ENCODE measurements at regions not wholly inside any gene's neighbourhood (a gene's known extent, or its start where the extent isn't known, plus 50 kb on each side); places are given as distances from the start of the nearest gene placed in this dataset.
"Not testable (repeated sequence)": the region's sequence is repeated elsewhere in the genome, so short reads cannot be mapped to it uniquely, and the experiment has no call there.

DNA sequence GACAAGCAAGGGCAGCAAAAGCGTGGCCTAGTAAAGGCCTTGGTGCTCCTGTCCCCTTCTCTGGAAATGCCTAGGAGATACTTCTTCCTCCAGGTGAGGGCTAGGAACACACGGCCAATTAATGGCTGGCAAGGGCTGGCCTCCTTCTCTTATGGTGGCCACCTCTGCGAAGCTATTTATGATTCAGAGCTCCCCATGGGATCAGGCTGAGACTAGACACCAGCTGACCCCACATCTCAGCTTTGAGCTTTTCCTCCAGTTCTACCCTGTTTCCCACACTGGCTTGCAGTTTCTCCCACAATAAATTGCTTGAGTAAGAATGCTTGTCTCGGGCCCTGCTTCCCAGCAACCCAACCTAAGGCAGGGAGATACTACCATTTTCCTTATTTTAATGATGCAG, 53.7 kb downstream of the CAMK2N1 start:
- DNase-seq, result no peak

DNA sequence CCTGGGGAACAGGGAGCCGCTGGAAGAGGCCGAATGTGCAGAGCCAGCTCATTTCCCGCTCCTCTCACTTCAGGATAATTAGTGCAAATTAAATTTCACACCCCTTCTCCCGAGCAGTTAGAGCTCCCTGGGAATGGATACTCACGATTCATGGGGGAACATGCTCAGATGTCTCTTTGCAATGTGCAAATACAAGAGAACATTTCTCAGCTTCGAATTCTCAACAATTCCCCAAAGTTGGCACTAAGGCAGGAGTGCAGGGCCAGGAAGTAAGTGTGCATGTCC, 54.9 kb downstream of the CAMK2N1 start:
- no peak for DNase-seq

DNA sequence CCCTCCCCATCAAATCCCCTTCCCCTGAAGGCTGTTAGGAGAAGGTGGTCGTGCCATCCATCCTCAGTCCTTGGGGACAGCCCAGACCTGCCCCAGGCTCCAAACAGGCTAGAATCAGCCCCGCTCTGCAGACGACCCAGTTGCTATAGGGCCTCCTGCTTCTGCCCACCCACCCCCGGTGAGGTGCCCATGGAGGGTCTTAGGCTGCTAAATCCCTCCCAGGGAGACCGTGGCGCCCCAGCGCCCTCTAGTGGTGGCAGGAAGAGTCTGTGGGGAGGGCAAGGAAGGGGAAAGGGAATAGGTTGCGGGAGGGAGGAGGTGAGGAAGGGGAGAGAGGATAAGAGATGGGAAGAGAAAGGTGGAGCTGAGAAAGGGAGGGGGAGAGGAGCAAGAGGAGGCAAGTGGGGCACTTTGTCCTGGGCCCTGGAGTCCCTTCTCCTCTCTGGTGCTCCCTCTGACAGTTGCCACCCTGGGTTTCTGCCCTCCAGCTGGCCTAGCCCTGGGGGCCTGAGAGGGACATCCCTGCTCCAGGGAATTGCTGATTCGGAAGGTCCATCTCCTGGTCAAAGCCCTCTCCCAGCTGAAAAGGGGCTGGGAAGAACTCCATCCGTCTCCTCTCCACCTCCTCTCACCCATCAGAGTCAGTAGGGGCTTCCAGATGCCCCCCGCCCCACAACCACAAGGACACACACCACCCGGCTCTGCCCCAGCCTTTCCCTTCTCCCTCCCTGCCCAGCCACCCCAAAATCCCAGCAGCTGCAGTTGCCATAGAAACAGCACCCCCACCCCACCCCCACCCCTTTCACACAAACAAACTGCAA, 55.4 kb downstream of the CAMK2N1 start:
- peak in 1 of 2 experiments; percentile 27 for DNase-seq

DNA sequence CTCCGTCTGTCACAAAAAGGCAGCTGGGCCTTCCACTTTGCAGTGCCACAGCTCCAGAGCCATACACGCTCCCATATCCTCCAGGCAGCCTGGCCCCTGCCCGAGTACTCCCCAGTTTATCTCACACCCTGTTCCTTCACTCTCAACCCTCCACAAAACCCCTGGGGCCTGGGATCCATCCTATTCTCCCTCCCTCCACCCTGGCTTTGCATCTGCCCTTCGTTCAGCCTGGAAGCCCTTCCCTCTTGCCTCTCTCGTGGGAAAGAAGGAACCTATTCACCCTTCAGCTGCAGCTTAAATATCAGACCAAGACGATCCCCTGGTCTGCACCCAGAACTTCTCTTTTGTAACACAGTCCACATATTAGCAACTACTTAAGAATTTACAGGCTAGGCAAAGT, 56.7 kb downstream of the CAMK2N1 start:
- no peak for DNase-seq

DNA sequence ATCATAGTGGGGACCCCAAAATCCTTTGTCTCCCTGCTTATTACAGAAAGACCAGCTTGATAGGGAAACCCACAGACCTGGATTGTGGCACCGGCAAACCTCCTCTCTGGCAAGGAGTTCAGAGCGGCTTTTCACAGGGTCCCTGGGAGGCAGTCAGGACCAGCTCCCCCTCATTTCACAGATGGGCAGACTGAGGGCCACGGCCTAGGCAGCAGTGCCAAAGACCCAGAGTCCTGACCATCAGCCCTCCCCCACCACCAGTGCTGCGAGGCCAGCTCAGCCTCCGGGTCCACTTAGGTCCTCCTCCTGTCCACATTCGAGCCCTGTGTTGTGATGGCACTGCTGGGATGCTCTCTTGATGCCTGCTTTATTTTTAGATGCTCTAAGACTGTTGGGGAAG, 57.2 kb downstream of the CAMK2N1 start:
- no peak for DNase-seq

DNA sequence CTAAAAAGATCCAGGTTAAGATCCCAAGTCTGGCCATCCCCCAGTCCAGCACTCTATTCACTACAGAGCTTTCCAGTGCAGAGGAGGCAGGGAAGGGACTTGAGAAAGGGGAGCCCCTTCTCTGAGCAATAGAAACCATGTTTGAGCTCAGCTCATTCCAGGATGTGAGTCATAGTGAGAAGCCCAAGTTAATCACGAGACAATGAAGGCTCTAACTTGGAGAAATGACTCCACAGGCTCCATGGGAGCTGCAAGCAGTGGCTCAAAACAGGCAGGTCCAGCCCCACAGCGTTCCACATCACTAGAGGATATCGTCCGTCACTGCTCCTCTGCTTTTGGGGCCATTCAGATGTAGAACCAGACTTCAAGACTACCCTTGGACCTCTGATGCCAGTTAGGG, 59.1 kb downstream of the CAMK2N1 start:
- no peak for DNase-seq

DNA sequence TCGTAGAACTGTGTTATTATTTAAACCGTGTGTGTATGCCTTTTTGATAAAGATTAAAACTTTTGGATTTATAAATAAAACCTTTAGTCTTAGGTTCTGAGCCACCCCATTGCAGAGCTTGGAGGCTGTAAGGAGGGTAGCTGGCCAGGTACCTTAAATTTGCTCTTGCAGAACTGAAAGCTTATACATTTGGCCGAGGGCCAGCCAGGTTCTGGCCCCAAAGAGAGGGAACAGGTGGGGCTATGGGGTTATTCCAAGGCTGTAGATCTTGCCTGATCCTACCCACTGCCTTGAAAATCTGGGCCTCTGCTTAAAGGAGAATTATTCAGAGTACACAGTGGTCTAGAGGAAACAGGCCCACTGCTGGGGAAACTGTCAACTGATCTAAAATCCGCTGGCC, 59.6 kb downstream of the CAMK2N1 start:
- no peak for DNase-seq

DNA sequence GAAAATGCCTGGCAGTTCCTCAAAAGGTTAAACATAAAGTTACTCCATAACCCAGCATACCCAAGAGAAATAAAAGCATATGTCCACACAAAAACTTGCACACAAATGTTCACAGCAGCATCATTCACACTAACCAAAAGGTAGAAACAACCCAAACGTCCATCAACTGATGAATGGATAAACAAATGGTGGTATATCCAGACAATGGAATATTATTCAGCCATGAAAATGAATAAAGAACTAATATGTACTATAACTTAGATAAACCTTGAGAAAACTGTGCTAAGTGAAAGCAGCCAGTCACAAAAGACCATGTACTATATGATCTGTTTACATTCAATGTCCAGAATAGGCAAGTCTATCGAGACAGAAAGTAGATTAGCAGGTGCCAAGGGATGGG, 60.4 kb downstream of the CAMK2N1 start:
- no peak for DNase-seq

DNA sequence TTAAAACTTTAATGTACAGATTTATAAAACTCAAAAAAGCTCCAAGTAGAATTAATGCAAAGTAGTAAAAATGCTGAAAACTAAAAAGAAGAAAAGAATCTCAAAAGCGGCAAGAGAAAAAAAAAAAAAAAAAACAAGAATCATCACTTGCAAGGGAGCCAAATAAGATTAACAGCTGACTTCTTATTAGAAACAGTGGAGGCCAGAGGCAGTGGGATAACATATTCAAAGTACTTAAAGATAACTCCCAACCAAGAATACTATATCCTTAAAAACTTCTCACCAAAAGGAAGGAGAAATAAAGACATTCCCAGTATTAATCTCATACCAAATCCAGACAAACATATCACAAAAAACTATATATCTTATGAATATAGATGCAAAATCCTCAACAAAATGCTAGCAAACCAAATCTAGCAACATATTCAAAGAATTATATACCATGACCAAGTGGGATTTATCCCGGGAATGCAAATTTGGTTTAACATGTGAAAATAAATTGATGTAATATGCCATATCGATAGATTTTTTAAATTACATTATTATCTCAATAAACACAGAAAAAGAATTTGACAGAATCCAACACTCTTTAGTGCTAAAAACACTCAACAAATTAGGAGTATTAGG, 62.7 kb downstream of the CAMK2N1 start:
- DNase-seq, result no peak

DNA sequence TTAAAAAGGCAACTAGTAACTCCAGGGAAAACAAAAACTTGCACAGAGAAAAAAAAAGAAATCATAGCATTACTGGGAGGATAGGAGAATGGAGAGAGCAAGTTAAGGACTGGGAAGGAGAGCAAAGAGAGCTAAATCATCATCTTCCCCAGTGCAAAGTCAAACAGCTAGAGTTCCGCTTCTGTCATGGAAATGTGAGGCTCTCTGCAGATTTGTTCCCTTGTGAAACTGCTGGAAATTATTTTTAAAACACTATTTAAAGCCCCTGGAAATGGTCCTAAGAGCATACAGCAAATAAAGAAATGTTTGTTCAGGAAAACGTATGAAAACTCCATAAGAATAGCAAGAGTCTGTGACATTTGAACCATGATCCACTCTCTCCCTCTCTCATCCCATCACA, 64.6 kb downstream of the CAMK2N1 start:
- no peak for DNase-seq

DNA sequence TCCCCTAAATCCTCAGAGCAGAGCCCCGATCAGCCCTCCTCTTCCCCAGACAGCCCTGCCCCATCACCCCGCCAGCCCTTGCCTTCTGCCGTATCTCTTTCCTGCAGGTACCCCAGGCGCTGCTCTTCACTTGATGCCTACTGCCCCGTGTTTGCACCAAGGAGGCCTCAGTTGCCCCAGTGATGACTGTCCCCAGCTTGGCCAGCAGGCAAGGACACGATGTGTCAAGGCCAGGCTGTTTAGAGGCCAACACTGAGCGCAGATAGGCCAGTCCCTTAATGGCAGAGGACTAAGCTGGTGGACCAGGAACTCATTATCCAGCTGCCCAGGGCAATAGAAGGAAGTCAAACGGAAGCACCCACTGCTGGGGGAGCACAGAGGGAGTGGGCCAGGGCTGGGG, 68.4 kb downstream of the CAMK2N1 start:
- DNase-seq, result no peak

DNA sequence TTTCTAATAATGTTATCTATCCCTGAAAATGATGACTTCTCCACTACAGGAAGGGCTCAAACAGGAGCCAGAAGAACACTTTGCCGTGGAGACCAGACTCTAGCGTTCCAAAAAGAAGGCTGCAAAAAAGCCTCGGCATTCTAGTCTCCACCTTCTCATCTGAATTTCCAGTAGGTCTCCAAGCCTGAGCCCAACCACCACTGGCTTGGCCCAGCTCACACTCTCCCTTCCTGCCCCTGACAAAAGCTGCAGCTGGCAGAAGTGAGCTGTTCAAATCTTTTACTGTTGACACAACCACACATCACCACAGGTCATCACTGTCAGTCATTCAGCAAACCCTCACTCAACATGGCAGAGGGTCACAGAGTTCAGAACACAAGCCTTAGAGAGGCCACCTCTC, 69.3 kb downstream of the CAMK2N1 start:
- DNase-seq, result no peak

DNA sequence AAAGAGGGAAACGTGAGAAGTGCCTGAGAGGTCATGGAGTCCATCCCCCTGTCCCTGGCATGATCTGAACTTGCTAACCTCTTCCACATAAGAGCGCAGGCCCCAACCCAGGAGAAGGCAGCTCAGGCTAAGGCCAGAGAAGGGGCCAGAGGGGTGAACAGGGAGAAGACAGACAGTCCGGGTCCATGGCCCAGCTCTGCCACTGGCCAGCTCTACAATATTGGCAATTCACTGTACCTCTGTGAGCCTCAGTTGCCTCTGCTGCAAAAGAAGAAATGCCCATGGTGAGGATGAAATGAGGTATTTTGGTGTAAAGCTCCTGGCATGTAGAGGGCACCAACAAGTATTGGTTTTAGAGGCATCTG, 72.3 kb downstream of the CAMK2N1 start:
- no peak for DNase-seq

DNA sequence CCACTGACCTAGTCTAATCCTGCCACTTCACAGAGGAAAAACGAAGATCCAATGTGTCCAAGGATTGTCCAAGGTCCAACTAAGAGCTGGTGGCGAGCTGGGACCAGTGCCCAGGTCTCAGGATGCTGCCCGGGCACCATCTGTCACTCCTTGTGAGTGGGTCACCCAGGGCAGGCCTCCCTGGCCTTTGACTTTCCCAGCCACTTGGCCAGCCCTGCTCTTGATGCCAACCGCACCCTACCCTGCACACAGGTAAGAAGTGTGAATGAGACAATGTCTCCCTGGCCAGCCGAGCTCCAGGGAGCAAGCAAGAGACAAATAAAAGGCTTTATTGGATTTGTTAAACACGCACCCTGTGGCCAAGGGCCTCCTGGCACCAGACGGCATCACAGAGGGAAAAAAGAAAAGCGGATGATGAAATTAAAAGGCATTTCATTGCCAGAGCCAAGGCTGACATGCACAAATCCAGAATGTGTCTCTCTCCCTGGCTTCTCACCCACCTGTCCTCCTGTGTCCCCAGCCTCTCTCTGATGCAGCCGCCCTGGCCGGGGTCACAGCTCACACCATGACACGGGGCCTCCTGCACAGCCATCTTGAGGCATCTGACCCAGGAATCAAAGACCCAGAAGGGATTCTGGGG, 72.8 kb downstream of the CAMK2N1 start:
- DNase-seq, result no peak

DNA sequence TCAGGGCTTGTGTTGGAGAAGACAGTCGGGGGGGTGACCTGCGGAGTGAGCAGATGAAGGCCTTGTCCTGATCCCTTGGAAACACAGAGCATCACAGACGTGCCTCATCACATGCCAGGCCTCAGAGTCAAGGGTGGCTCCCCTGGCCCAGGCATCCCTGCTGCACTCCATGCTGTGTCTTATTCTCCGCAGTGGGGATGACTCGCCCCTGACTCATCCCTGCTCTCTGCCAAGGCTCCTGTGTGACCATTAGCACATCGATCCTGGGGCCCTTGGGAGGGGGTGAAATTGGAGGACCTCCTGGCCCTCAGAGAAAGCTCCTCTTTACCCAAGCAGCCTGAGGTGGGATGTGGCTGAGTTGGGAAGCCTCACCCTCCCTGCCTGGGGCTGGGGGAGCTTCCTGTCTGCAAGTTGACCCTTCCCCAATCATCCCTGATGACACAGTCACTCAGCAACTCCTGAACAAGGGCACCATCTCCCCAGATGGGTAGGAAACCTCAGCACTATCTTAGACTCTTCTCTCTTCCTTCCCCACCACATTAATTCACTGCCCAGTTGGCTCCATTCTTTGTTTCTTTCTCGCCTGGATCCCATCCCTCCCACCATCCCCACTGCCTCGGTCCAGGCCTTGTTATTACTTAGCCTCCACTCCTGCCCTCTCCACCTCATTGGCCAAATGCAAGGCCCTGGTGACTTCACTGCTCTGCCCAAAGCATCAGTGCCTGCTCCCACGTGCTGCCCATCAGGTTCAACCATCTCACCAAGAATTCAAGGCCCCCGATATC, 74.6 kb downstream of the CAMK2N1 start:
- no peak for DNase-seq

DNA sequence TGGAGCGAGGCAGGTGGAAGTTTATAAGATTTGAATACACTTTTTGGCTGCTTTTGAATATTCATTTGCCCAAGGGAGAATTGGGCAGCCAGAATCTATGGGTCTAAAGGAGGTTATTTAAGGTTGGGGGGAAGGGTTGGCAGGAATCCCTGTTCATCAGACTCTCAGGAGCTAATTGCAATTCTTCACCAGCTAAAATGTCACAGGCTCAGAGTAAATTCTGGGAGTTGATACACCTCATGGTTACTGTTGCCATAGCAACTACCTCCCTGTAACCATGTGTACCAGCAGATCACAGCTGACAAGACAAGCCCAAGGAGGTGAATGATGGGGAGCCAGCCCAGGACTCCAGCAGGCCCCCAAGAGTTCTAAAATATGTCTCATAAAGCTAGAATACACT, 75.5 kb downstream of the CAMK2N1 start:
- DNase-seq, result no peak

DNA sequence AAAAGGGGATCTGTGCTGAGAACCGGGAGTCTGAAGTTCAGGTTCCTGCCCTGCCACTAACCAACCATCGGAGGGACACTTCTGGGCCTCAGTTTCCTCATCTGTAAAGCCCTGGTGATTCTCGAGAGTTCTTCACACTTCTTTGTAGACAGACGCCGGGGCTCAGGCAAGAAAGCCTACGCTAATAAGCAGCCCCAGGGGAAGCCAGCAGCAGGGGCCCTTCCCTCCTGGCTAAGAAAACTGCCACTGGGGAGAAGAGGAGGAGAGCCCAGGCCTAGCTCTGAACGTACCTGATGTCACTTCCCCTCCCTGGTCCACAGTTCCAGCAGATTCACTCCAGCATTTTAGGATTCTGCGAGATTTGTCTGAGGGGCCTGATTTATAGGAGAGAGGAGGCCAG, 76.0 kb downstream of the CAMK2N1 start:
- DNase-seq, result no peak

DNA sequence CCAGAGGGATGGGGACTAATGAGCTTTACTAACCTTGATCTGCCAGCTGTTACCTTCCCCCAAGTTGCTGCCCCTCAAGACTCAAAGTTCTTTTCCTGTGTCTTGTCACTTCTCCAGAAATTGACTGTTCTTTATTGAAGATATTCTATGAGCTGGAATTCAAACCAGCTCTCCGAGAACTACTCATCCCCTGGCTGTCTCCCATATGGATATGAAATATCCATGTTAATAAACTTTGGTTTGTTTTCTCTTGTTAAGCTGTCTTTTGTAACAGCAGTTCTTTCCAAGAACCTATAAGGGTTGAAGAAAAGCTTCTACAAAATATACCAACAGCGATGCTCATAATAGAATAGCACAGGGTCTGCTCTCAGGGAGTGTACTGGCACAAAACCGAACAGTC, 77.0 kb downstream of the CAMK2N1 start:
- no peak for DNase-seq

DNA sequence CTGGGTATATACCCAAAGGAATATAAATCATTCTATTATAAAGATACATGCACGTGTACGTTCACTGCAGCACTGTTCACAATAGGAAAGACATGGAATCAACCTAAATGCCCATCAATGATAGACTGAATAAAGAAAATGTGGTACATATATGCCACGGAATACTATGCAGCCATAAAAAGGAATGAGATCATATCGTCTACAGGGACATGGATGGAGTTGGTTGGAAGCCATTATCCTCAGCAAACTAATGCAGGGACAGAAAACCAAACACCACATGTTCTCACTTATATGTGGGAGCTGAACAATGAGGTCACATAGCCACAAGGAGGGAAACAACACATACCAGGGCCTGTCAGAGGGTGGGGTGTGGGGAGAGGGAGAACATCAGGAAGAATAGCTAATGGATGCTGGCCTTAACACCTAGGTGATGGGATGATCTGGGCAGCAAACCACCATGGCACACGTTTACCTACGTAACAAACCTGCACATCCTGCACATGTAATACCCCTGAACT, 77.8 kb downstream of the CAMK2N1 start:
- DNase-seq, result not testable (repeated sequence)

DNA sequence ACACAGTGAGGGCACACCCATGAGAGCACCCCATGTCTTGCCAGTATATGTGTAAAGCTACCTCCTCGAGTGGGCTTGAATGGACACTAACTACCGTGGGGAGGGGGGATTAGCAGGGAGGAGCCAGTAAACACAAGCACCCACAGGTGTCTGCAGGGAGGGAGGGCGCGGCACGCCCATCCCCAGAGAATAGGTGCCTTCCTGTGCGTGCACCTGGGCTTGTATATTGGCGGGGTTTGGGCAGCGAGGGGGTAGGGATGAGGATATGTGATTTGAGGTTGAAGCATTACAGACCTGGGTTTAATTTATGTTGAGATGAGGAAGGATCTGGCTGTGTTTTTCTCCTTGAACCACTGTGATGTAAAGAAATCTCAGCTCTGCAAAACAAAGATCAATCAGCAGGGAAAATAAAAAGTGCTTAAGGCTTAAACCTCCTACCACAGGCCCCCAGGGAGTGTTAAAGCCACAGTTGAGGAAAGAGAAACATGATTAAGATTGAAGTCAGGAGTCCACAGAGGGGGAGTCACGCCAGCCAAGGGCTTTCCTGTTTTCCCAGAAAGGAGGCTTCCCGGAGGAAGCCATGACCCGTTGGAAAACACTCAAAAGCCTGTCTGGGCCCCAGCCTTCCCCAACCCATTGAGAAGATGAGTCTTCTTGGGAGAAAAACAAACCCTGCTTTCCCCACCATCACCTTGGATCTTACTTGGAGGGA, 80.0 kb downstream of the CAMK2N1 start:
- no peak for DNase-seq

DNA sequence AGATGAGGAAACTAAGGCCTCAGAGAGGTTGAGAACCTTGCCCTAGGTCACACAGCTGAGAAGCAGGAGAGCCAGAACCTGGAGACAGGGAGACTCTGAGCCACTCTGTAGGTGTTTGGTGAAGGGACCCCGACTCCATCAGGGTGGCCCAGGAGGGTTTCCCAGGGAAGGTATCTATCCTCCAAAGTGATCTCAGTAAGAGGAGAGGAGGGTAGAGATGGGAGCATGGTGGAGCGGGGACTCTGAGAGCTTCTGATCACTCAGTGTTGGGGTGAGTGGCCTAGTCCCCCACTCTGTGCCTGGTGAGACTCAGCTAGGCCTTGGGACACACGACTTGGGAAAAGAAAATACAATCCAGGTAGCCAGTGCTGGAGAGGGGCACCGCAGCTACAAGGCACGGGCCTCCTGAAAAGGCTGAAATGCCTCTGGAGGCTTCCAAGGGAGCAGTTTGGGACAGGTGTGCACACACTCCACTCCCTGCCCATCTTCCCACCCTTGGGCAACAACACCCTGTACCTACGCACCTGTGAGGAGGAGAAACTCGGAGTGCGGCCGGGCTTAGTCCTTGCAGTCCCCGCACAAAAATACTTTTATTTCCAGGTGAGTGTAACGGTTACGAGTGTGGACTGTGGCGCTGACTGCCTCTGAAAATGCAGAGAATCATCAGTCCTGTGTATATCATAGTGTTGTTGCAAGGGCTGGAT, 80.8 kb downstream of the CAMK2N1 start:
- no peak for DNase-seq

Measured in NCI-H1930 (cell line).